Sciatic nerve (tissue), 2 donors: ENCODE measurements at regions not wholly inside any gene's neighbourhood (a gene's known extent, or its start where the extent isn't known, plus 50 kb on each side); places are given as distances from the start of the nearest gene placed in this dataset.

ENCODE experiments used
- ATAC-seq: fragments of 200-7000 bp; cut with Tn5 transposase; one replicate; pipeline ENCODE4 v1.9.1; 2020; ENCODE audit warnings: mild to moderate bottlenecking, moderate library complexity
- DNase-seq: peaks from one replicate; pipeline ENCODE4 v3.0.0-alpha.2; 2020; ENCODE audit warnings: low spot score
- intact Hi-C: fragments of 100-400 bp; cut with DNase I; formaldehyde crosslinking; loops from one replicate; pipeline ENCODE4 v1.14.2; 2022
- donor health status: DM: no; HTN: no; CAD: no.
- donor health status: DM: no; HTN: no; CAD: no.

- intact Hi-C loops: no loop called here
Measured at GRCh38 chr5:97851036-97851435, 668.0 kb upstream of the RIOK2 start.

GRCh38 chr5:97854871-97855762 is 672.1 kb upstream of the RIOK2 start:
- intact Hi-C loops: no loop called here
- DNase-seq: no peak

More at GRCh38 chr5:97851036-97851435, 668.0 kb upstream of the RIOK2 start:
- ATAC-seq: no peak
- no peak for DNase-seq

DNA sequence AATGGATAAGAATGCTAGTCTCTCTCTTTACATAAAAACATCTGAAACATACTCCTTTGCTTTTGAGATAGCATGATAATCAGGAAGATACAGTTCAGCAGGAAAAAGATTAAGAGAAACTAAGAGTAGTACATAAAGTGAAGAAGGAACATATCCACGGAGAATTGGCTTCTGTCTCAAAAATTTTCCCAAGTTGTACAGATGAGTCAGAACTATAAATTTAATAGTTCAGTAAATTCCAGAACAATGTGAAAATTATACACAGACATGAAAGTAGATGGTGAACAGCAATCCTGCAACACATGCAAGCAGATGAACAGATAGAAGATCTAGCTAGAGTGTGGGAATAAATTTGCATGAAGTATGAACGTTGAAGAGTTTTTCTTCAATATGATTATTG is 691.4 kb upstream of the RIOK2 start:
- ATAC-seq: no peak
- intact Hi-C loops: no loop called here
- DNase-seq: no peak

More at GRCh38 chr5:97854871-97855762, 672.1 kb upstream of the RIOK2 start:
- ATAC-seq: no peak

- DNase-seq (no peak), ATAC-seq (no peak)
- intact Hi-C loops: no loop called here
Measured at GRCh38 chr5:97876272-97876671, 693.2 kb upstream of the RIOK2 start.

DNA sequence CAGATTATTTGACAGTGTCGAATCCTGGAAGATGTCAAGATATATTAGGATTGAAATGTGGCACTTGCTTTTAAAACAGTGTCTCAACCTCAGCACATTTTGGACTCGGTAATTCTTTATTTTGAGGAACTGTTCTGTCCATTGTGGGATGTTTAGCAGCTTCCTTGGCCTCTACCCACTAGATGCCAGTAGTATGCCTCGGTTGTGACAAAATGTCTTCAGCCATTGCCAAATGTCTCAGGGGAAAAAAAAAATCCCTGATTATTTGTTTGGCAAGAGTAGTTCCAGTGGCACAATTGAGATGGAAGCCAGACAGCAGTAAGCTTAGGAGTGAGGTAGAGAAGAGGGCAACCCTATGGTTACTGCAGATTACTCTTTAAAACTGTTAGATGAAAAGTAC is 694.5 kb upstream of the RIOK2 start:
- ATAC-seq (no peak), DNase-seq (no peak)
- intact Hi-C loops: no loop called here

DNA sequence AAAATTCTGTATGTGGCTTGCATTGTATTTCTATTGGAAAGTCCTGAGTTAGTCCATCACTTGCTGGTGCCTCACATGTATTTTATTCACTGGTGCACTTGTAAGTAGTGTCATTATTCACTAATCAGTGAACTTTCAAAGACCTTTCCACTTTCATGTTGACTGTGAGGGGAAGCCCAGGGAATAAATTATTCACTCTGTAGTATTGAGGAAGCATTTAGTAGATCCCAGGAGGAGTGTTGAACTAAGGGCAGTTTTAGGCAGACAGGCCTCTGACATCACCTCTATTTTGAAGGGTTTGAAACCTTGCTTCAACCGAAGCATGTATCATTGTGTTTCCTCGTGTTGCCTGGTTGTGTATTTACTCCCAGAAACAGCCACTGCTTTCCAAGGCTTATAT is 705.4 kb upstream of the RIOK2 start:
- DNase-seq (no peak), ATAC-seq (no peak)
- intact Hi-C loops: no loop called here

DNA sequence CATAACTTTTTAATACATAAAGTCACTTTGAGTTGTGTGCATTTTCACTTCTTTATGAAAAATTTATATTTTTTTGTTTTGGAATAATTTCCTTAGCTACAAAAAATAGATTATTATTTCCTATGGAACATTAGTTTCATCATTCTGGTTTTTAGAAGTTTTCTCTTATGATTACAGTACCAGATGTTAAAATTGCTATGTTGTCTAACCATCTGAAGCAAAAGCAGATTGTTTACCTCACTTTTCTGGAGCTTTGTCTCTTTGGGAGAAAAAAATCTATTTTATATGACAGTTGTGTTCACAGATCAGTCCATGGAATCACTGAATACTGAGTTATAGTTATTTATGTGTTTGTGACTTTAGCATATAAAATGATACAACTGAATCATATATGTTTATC is 708.9 kb upstream of the RIOK2 start:
- no peak for ATAC-seq
- no peak for DNase-seq
- intact Hi-C loops: no loop called here

GRCh38 chr5:97903742-97904141 is 720.7 kb upstream of the RIOK2 start:
- no peak for ATAC-seq
- intact Hi-C loops: no loop called here
- DNase-seq: no peak

DNA sequence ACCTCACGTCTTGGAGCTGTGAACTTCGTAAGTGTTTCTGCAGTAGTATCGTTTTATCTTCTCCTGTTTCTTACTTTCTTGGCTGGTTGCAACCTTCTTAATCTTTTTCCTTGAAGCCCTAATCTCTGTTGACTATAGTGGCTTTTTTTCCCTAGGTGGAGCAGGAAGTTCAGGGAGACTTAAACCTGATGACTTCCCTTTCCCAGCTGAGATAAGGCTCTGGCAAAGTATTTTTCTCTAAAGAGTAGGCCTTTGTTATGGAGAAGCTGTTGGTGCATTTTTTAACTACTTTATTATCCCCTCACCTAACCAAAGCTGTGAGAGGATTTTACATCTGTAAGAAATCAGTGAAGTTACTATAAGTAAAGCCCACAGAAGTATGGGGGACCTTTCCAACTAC is 723.1 kb upstream of the RIOK2 start:
- no peak for ATAC-seq
- intact Hi-C loops: no loop called here
- no peak for DNase-seq

GRCh38 chr5:97907646-97908400 is 724.8 kb upstream of the RIOK2 start:
- ATAC-seq: no peak
- intact Hi-C loops: no loop called here
- no peak for DNase-seq

GRCh38 chr5:97909541-97909940 is 726.5 kb upstream of the RIOK2 start:
- ATAC-seq (no peak), DNase-seq (no peak)
- intact Hi-C loops: no loop called here

DNA sequence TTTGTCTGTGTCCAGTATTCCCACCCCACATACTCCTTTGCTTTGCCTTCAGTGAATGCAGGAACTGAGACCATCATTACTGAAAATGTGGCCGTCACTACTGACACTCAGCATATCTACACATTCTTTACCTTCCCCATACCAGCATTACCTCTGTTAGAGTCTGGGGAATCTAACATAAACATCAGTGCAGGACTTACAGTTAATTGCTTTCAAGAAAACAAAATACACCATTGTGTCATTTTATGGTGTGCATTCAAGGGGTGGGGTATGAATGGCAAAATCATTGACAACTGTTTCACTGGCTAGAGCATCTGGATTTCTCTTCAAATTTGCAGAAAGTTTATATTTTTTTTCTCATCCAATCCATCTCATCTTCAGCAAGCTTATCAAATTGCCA is 731.4 kb upstream of the RIOK2 start:
- DNase-seq (no peak), ATAC-seq (no peak)
- intact Hi-C loops: no loop called here

DNA sequence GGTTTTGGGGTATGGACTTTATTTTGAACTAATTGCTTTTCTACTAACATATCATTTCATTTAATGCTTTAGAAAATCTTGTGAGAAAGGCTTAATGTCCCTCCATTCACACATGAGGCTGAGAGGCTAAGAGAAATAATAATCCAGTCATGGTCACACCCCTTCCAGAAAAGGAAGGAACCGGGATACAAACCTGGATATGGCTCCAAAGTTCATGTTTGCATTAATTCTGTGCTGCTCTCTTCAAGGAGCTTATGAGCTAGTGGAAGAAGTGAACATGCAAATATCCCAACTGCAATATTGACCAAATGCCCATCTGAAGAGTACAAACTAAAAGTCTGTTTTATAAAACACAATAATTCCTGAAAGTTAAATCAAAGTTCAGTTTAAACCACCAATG is 732.1 kb upstream of the RIOK2 start:
- intact Hi-C loops: no loop called here
- ATAC-seq: no peak
- DNase-seq: no peak

GRCh38 chr5:97918057-97918456 is 735.0 kb upstream of the RIOK2 start:
- intact Hi-C loops: no loop called here
- ATAC-seq: no peak
- DNase-seq: no peak

GRCh38 chr5:97918620-97919019 is 735.6 kb upstream of the RIOK2 start:
- ATAC-seq (no peak), DNase-seq (no peak)
- intact Hi-C loops: no loop called here

DNA sequence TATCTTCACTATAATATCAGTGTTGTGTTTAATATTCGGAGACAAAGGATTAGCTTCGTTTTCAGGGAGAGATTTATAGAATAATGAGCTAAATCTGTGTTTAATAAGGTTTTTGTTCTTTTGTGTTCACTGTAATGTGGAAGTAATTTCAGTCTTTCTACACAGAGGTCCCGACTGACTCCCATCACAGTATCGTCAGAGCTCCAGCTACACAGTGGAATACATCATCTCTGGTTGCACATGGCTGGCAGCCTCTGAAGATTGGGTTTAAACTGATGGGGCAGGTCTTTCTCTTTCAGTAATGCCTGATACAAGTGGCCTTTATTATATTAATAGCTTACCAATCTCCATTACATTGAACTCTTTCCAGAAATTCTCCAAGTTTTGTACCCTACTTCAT is 736.7 kb upstream of the RIOK2 start:
- ATAC-seq (no peak), DNase-seq (no peak)
- intact Hi-C loops: no loop called here

DNA sequence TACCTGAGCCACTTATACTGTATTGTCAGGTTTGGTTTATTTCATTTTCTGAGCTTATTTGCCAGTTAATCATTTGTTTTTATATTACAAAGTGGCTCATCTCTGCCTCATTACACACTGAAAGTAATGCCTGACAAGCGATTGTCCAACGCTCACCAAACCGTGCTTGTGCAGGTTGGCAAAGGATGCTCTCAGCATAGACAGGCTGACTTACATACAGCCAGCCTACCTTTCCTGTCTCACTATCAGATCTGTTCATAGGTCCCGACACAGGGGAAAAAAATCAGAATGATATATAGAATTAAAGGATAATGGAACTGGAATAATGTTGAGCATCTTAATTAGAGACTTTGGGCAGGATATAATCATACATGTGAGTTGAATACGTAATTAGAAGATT is 739.7 kb upstream of the RIOK2 start:
- DNase-seq: no peak

DNA sequence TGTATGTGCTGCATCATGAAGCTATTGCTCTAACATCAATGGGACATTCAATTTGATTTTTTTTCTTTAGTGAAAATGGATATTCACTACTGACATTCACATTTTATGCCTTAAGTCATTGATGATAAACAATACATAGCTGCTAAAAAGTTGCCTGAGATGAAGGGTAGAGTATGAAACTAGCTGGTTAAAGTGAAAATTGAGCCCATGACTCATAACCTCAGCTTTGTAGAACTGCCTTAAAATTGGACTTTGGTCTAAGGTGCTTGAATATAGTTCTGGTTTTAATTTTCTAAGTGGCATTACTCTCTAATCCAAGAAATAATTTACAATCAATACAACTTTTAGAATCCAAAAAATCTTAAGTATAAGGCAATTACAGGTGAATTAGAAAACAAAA is 740.4 kb upstream of the RIOK2 start:
- intact Hi-C loops: no loop called here
- ATAC-seq (no peak), DNase-seq (no peak)

More for the DNA sequence above, 739.7 kb upstream of the RIOK2 start:
- no peak for ATAC-seq
- intact Hi-C loops: no loop called here

- ATAC-seq: no peak
- intact Hi-C loops: no loop called here
- DNase-seq: no peak
Measured at GRCh38 chr5:97923997-97924396, 741.0 kb upstream of the RIOK2 start.

- intact Hi-C loops: no loop called here
- DNase-seq: no peak
- ATAC-seq: no peak
Measured at GRCh38 chr5:97929383-97929782, 746.3 kb upstream of the RIOK2 start.
